Activated CD4-positive, CD25-positive, alpha-beta regulatory T cell treated with anti-CD3 and anti-CD28 coated beads, Interleukin-2, amount 50 U/mL, for 16 hours (primary cell): ENCODE measurements at regions not wholly inside any gene's neighbourhood (a gene's known extent, or its start where the extent isn't known, plus 50 kb on each side); places are given as distances from the start of the nearest gene placed in this dataset.

Source experiments
- DNase-seq: peaks from one replicate; pipeline ENCODE4 v3.0.0-alpha.2; 2020; ENCODE audit warnings: low read depth, low spot score

DNA sequence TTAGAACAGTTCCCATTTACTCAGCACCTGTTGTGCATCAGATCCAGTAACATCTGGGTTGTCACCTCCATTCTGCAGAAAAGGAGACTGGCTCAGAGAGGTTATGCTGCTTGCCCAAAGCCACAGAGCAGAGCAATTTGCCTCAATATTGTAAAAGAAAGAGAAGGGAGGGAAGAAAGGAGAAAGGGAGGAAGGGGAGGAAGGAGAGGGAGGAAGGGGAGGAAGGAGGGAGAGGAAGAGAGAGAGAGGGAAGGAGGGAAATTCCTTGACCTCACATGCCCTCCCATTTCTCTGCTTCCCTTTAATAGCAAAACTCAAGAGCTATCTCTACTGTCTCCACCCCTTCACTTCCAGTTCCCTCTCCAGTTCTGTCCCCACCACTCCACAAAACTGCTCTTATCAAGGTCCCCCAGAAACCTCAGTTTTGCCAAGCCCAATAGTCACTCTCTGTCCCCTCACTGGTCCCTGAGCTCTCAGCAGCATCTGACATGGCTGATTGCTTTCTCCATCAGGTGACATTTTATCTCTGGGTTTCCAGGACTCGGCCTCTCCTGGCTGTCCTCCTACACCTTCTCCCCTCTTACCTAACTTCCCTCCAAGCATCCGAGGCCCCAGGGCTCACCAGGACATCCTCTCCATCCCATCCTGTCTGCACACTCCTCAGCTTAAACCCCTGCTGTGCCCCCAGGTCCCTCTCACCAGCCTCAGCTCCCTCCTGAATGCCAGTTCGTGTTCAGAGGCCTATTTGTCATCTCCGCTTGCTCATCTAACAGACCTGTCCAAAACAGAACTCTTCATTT, 104.7 kb upstream of the LINGO1 start:
- no peak for DNase-seq

DNA sequence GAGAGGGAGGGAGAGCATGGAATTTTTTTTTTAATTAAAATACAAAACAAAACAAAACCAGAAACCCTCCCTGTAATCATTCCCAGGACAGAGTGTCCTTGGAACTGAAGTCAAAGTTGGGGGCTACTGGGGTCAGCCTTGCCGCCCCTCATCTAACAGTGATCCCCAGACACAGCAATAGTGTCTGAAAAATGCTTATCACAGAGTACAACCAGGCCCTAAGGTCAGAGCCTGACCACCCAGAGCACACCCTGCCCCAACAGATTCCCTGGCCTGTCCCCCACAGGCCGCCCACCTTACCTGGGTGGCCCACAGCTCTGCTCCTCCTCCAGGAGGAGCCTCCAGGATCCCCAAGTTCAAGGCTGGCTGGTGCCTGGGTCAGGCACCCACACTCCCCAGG, 101.6 kb upstream of the LINGO1 start:
- DNase-seq = no peak

DNA sequence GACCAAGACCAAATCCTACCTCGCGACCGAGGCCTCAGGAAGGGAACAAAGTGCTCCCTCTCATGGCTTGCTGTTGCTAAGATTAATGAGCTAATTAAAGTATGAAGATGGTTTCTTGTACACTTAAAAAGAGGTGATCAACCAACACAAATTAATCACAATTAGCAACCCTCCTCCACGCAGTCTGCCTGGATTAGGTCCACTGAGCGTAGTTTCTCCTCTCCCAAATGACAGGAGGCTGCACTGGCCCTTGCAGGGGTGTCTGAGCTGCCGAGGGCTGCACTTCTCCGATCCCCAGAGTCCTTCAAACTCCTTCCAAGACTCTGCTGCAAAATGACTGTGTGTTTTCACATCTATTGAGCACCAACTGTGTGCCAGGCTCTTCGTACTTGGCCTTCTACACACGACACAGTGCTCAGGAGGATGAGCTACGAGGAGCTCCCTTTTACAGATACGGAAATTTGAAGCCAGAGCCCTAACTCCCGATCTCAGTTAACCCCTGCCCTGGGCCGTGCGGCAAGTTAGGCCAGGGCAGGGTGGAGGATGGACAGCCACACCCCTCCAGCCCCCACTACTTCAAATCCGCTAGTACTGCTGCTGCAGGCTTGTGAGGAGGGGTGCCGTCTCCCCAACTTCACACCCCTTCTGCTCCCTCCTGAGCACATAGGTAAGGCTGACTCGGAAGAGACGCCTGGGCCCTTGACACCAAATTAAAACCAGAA, 101.0 kb upstream of the LINGO1 start:
- DNase-seq = no peak

DNA sequence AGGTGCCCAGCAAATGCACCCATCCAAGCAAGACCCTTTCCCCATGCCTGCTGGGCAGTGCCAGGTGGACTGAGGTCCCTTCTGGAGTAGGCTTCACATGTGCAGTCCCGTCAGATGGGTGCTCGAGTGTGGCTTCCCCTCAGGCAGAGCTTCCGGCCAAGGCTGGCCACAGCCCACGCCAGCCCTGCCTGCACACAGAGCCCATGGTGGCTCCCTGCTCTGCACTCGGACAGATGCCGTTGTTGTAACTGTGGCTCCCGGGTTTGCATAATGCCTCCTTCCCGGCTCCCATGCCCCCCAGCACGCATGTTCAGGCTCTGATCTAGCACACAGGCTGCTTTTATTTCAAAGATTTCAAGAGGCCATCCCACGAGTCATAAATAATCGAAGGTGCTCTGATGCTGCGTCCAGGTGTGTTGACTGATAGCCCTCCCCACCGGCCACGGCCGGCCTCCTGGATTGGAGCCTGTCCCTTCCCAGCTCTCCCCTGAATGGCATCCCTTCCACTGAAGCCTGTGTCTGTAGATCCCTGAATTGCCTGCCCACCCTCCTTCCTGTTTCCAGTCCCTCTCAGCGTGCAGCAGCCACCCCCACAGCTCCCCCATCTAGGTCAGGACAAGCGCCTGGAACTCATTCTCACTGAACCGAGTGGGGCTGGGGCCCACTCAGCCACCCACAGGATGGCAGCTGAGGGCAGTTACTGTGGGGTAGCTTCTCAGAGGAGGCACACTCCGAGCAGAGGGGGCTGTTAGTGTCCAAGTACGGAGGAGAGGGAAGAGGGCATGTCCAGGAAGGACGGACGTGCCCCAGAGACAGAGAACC, 100.0 kb upstream of the LINGO1 start:
- no peak for DNase-seq

DNA sequence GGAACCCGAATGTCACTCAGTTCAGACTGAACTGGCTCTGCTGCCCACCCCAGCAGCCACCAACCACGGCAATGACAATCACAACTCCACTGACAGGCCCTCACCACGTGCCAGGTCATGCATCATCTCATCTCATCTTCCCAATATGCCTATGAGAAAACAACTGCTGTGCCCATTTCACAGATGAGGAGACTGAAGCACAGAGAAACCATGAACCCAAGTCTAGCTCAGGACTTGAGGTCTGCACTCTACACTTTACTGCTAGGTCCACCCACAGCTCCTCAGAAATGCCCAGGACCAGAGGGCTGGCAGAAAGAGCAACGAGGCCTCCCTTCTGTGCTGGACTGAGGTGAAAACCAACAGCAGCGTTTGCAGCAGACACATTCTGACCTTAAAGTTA, 99.2 kb upstream of the LINGO1 start:
- no peak for DNase-seq

DNA sequence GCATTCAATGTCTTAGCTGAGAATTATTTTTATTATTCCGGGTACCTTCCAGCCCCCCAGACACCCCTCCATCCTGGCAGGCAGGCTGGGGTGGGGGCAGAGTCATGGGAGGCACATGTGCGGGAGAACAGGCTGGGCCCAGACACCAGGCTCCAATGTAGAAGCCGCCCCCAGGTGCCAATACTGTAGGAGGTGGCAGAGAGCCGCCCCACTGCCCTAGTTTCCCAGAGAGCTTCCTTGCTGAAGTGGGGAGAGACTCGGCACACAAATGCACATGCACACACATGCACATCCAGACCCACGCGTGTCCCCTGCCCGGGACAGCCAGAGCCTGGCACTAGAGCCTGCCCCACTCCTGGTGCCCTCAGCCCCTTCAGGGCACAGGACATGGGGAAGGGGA, 98.4 kb upstream of the LINGO1 start:
- no peak for DNase-seq

DNA sequence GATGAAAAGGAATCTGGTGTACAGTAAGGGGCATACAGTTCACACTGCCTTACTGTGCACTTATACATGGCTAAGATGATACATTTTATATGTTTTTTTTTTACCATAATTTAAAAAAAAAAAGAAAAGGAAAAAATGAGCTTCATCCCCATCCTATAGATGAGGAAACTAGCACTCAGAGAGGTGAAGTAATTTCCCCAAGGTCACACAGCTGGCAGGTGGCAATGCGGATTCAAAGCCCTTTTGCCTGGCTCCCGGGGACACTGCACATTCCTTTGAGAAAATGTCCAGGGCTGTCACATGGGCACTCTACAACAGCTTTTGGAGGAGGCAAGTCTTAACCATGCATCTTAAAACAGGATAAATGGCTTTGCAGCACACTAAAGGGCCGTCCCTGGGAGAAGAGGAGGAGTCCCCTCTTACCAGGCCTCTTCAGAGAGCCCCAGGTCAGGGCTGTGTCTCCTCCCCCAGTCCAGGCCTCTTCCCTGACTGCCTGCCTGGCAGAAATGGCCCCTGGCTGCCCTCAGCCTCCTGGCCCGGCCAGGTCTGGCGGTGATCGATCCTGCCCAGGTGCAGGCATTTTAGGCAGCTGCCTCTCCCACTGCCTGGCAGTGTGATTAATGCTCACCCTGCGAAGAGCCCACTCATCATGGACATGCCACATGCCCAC, 95.1 kb upstream of the LINGO1 start:
- DNase-seq = no peak

DNA sequence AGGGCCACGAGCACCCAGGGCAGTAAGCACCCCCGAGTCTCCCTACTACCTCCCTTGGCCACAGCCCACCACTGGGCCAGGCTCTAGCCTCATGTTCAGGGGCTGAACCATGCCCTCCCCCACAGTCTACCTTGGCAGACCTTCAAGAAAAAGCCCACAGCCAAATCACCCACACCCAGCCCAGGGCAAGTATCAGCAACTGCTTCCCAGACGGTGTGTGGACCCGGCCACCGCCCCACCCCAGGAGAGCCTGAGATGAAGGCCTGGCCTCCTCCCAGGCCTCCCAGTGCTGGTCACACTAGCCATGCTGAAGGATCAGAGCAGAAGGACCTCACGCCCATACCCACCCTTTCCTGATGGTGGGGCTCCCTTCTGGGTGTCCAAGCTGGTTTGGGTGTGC, 92.0 kb upstream of the LINGO1 start:
- DNase-seq = no peak

DNA sequence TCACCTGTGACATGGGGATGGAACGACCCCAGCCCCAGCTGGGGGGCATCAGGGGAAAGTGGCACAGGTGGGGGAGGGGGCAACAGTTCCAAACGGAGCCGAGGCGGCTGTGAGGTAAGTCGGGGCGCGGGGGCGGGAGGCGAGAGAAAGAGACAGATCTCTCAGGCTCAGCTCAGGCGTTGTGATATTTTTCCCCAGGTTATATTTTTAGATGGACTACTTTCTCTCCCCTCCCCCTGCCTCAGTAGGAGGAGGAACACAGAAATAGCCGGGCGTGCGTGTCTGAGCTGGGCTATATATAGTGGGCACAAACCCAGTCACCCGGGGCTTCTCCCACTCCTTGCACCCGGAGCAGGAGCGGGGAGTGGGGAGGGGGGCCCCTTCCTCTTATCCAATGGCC, 91.0 kb upstream of the LINGO1 start:
- no peak for DNase-seq

DNA sequence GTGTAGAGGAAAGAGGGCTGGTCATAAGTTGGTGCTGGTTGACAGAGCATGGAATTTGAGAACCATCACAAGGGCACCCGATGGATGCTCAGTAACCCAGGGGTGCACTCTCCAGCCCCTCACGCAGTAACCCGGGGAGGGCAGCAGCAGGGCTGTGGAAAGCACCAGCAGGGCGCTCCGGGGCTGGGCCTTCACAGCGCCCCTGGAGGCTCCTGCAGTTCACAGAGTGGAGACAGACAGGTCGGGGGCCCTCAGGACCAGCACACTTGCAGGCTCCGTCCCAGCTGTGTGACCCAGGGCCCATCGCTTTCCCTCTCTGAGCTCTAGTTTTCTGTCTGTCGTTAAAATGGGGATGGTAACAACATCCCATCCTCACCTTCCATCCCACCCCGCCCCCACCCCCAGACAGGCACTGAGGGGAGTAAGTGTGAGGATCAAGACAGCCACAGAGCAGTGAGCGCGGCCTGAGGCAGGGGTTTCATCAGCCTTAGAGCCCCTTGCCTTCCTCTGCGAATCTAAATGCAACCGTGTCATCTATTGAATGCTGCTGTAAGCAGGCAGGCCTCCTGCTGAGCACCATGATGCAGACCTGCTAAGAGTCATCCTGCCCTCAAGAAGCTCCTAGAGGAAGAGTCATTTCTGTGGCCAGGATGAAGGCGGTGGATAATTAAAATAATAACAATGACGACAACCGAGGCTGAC, 90.2 kb upstream of the LINGO1 start:
- DNase-seq = no peak

DNA sequence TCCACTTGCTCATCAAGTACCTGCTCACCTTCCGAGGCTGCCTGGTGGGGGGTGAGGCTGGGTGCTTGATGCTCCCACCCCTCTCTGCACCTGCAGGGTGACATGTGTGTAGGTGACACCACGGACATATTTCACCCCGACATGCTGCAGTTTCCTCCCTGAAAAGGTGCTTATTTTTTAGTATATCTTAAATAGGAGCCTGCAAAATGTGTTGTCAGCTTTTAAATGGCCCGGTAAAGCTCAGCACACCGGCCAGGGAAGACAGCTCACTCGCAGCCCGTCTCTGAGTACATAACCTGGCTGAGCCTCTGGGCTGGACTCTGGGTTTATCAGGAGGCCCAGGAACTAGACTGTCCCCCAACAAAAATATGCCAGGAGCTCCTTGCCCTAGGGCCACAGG, 89.3 kb upstream of the LINGO1 start:
- no peak for DNase-seq

DNA sequence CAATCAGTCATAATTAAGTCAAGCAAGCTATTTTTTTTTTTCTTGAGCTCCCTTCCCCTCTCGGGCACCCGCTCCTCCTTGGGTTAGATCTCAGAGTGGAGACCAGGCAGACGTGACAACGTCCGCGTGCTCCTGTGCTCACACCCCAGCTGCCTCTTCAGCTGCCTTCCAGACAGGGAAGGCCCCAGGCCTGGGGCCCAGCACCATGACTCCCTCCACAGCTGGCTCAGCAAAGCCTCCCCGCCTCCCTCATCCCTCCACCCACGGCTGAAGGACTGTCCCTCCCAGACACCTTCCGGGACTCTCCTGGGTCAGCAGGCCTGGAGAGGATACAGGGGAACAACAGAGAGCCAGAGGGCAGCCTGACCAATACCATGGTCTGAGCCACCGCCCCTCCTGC, 87.9 kb upstream of the LINGO1 start:
- no peak for DNase-seq

DNA sequence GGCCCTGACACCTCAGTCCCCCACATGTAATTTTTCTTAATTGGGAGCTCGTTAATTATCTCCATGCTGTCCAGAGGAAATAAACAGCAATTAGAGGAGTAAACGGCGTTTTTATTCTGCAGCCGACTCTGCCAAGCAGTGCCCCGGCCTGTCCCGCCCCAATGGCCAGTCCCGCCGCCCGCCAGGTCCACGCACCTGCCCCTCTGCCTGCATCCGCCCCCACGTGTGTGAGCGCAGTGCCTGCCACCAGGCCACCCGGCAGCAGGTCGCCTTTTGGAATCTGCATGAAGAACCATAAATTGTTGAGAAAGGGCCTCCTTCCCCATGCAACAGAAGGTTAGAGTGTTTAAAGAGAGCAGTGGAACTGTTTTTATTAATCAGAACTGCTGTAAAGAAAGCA, 87.5 kb upstream of the LINGO1 start:
- DNase-seq = no peak

DNA sequence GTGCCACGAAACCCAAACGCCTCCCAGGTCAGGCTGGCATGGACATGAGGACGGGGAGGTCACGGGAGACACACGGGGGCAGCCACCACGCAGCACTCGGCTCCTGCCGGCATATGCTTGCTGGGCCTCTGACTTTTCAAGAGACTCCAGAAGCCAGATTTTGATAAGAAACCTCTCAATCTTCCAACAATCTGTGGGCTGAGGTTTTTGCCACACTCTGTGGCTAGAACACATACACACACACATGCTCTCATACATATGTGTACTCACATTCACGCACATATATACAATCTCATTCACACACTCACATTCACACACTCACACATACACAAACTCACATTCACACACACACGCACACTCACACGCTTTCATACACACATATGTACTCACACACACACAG, 86.7 kb upstream of the LINGO1 start:
- no peak for DNase-seq

DNA sequence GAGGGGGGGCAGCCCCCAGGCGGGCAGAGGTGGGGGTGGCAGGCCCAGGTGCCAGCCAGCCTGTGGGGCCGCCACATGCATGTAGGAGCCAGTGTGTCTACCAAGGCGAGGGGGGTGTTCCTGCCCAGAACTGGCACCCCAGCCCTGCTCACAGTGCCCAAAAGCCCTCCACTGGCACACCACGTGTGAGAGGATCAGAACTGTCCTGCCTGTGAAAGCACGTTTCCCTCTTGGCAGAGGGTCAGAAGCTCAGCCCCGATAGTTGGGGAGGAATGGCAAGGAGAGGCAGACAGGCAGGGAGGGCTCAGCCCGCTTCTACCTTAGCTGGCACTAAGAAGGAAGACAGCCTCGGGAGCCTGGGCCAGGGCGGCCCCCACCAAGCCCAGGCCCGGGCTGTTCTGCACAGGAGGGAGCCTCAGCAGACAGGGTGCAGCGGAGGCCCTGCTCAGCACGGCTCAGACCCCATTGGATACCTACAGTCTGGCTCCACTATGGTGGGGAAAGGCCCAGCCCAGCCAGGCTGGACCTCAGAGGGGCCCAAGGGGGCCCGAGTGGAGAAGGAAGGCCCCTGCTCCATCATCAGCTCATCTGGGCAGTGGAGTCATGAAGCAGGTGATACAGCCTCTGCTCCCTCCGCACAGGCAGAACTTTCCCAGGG, 84.8 kb upstream of the LINGO1 start:
- DNase-seq = no peak

DNA sequence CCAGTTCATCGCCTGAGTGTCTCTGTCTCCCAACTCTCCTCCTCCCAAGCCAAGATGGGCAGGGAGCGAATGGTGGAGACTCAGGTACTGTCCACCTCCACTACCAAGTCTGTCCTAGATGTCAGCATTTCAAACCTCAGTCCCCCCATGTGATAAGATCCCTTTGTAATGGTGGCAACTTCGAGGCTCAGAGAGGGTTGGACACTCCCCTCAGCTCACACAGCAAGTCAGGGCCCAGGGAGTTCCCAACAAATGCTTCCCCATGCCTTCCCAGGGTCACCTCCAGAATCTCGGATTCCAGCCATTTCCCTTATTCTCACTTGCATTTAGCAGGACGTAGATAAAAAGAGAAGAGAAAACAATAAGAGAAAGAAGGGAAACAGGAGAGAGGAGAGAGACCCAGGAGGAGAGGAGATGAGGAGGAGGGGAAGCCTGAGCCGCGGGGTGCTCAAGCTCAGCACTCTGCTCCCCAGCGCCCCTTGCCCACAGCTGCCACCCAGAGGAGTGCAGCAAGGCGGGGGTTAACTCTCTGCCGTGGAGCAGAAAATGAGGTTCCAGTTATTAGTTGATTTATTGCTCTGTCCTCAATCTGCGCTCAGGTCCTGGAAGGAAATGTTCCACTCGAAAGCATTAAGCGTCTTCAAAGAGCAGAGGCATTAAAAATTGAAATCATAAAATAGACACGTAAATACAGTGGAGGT, 84.1 kb upstream of the LINGO1 start:
- DNase-seq = no peak

DNA sequence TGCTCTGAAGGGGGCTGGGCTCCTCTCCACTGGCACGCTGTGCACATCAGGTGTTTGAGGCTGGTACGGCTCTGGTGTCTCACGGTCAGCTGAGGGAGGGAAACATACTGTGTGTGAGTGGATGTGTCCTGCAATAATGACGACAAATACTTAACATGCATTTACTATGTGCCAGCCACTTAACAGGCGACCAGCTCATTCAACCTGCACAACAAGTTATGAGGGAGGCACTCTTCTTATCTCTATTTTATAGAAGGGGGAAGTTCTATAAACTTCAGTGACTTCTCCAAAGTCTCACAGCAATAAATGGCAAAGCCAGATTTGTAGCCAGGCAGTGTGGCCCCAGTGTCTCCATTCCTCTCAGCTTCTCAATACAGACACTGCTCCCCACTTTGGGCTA, 83.1 kb upstream of the LINGO1 start:
- no peak for DNase-seq

DNA sequence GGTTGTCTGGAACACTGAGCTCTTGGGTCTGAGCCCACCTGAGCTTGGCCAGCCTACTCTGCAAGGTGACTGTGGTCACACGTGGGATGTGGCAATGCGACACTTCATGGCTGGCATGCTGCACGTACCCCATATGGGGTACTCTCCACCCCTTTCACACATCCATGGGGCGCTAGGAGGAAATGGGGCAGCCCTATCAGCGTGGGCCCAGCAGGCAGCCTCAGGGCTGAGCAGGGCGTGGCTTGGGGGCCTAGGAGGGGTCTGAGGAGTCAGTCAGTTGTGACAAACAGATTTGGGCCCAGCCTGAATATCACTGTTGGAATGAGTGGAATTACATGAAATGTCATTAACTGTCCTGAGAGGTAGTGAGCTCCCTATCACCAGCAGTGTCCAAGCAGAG, 82.3 kb upstream of the LINGO1 start:
- no peak for DNase-seq

DNA sequence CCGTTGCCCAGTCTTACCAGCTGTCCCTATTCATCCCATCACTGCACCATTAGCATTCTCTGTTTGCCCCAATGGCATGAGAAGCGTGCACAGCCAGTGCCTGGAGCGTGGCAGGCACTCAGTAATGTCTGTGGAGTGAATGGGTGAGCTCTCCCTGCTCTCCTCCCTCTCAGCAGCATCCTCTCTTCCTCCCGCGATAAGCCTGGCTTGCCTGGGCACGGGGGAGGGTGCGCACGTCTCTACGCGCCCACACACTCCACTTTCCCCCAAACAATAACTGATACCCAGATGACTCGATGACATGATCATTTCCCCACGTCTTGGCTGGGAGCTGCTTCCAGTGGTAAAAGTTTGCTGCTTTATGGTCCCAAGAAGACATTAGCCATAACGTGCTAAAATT, 81.8 kb upstream of the LINGO1 start:
- DNase-seq = no peak

DNA sequence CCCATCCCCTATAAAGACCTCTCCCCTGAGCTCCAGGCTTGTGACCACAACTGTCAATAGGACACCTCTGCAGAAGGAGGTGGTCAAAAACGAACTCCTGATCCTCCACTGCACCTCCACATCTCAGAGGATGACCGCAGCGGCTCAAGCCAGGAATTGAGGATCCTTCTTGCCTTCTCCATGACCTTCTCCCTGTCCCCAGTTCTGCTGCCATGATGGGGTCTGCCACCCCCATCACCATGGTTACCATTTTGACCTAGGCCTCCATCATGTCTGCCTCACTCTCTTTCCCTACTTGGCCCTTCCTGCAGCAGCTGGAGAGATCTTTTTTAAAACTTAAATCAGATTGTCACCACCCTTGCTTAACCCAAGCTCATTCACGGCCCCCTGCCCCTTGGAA, 81.3 kb upstream of the LINGO1 start:
- no peak for DNase-seq
